Liver (tissue), 8 donors: ENCODE measurements at regions not wholly inside any gene's neighbourhood (a gene's known extent, or its start where the extent isn't known, plus 50 kb on each side); places are given as distances from the start of the nearest gene placed in this dataset.
"Not testable (repeated sequence)": the region's sequence is repeated elsewhere in the genome, so short reads cannot be mapped to it uniquely, and the experiment has no call there.

Experiments used
- DNase-seq: peaks from one replicate; pipeline ENCODE4 v3.0.0-alpha.2; 2017; ENCODE audit warnings: low spot score
- H3K27ac ChIP-seq, 2 donors: one replicate each; pipeline ENCODE4 v1.7.0; 2013; ENCODE audit warnings: inconsistent platforms in 2 of 2, low read length in 2 of 2, control low read depth in 1 of 2, low read depth in 1 of 2, mild to moderate bottlenecking in 1 of 2
- H3K27me3 ChIP-seq, 4 donors: one replicate each; pipeline versions ENCODE4 v1.6.1 to v1.7.0; 2013; ENCODE audit warnings: low read length in 3 of 4, inconsistent platforms in 1 of 4, mild to moderate bottlenecking in 1 of 4, moderate library complexity in 1 of 4; ENCODE audit not compliant: control insufficient read depth in 4 of 4, insufficient read depth in 4 of 4
- H3K36me3 ChIP-seq, 4 donors: one replicate each; pipeline versions ENCODE4 v1.6.1 to v1.7.0; 2013; ENCODE audit warnings: low read length in 3 of 4, mild to moderate bottlenecking in 3 of 4, low read depth in 1 of 4, moderate library complexity in 1 of 4; ENCODE audit not compliant: control insufficient read depth in 4 of 4, insufficient read depth in 3 of 4
- H3K4me1 ChIP-seq, 4 donors: one replicate each; pipeline versions ENCODE4 v1.6.1 to v1.7.0; 2013; ENCODE audit warnings: low read length in 3 of 4, mild to moderate bottlenecking in 3 of 4, moderate library complexity in 1 of 4; ENCODE audit not compliant: control insufficient read depth in 4 of 4, insufficient read depth in 4 of 4
- H3K4me3 ChIP-seq, 3 donors: one replicate each; pipeline versions ENCODE4 v1.6.1 to v1.7.0; 2013; ENCODE audit warnings: low read length in 3 of 3, control low read depth in 1 of 3, low read depth in 1 of 3, mild to moderate bottlenecking in 1 of 3
- H3K9ac ChIP-seq, 2 donors: one replicate each; pipeline ENCODE4 v1.7.0; 2013; ENCODE audit warnings: low read length in 2 of 2, mild to moderate bottlenecking in 2 of 2, moderate library complexity in 2 of 2, control low read depth in 1 of 2, low read depth in 1 of 2
- H3K9me3 ChIP-seq, 4 donors: one replicate each; pipeline versions ENCODE4 v1.6.1 to v1.7.0; 2013; ENCODE audit warnings: low read length in 3 of 4; ENCODE audit not compliant: control insufficient read depth in 4 of 4
- EGR1 ChIP-seq, 2 donors: IDR thresholded peaks; 2 replicates each; pipeline ENCODE4 v1.6.1; 2016 to 2018; ENCODE audit warnings: antibody characterized with exemption in 2 of 2, low read depth in 2 of 2
- FOXA2 ChIP-seq: IDR thresholded peaks from 2 replicates; pipeline ENCODE4 v1.6.1; 2016; ENCODE audit warnings: antibody characterized with exemption
- GABPA ChIP-seq, 2 donors: IDR thresholded peaks in 1 of 2; conservative IDR thresholded peaks in 1 of 2; 2 replicates each; pipeline ENCODE4 v1.6.1; 2016; ENCODE audit warnings: antibody characterized with exemption in 2 of 2, mild to moderate bottlenecking in 1 of 2, moderate library complexity in 1 of 2
- HNF4A ChIP-seq, 2 donors: conservative IDR thresholded peaks; 2 replicates each; pipeline ENCODE4 v1.6.1; 2016; ENCODE audit warnings: antibody characterized with exemption in 2 of 2, mild to moderate bottlenecking in 2 of 2
- HNF4G ChIP-seq: IDR thresholded peaks from 2 replicates; pipeline ENCODE4 v1.6.1; 2016; ENCODE audit warnings: antibody characterized with exemption
- JUND ChIP-seq, 2 donors: IDR thresholded peaks; 2 replicates each; pipeline ENCODE4 v1.6.1; 2016; ENCODE audit warnings: antibody characterized with exemption in 2 of 2
- RXRA ChIP-seq, 2 donors: IDR thresholded peaks; 2 replicates each; pipeline ENCODE4 v1.6.1; 2017 to 2018; ENCODE audit warnings: antibody characterized with exemption in 2 of 2, mild to moderate bottlenecking in 1 of 2
- SP1 ChIP-seq: IDR thresholded peaks from 2 replicates; pipeline ENCODE4 v1.6.1; 2018; ENCODE audit warnings: antibody characterized with exemption, mild to moderate bottlenecking
- TAF1 ChIP-seq: conservative IDR thresholded peaks from 2 replicates; pipeline ENCODE4 v1.6.1; 2016; ENCODE audit warnings: antibody characterized with exemption, mild to moderate bottlenecking
- YY1 ChIP-seq: IDR thresholded peaks from 2 replicates; pipeline ENCODE4 v1.6.1; 2016; ENCODE audit warnings: antibody characterized with exemption, mild to moderate bottlenecking
- WGBS: extraction: QIAGEN DNeasy Blood & Tissue Kit; methylation state at CpG from one replicate; pipeline ENCODE4 v1.1.7; 2013; 5-methylcytosine and 5-hydroxymethylcytosine counted together
- TF ChIP-seq, protein P1 (sequence below): IDR thresholded peaks from 2 replicates; pipeline ENCODE4 v1.6.1; 2016; ENCODE audit warnings: antibody characterized with exemption, mild to moderate bottlenecking
- TF ChIP-seq, protein P2 (sequence below): IDR thresholded peaks from 2 replicates; pipeline ENCODE4 v1.6.1; 2016; ENCODE audit warnings: antibody characterized with exemption
- TF ChIP-seq, protein P3 (sequence below): IDR thresholded peaks from 2 replicates; pipeline ENCODE4 v1.6.1; 2016; ENCODE audit warnings: antibody characterized with exemption
- TF ChIP-seq, protein P4 (sequence below): fragments of 150-350 bp; IDR thresholded peaks from 2 replicates; pipeline ENCODE4 v1.5.1; 2017; ENCODE audit warnings: improper control_type of control experiment, low read depth, low read length; ENCODE audit not compliant: missing input control
- TF ChIP-seq, protein P5 (sequence below): IDR thresholded peaks from 2 replicates; pipeline ENCODE4 v1.6.1; 2016; ENCODE audit warnings: antibody characterized with exemption
- donor health status: healthy.
- donor health status: healthy.
- donor health status: healthy.
- donor health status: healthy.
- donor health status: healthy.

DNA sequence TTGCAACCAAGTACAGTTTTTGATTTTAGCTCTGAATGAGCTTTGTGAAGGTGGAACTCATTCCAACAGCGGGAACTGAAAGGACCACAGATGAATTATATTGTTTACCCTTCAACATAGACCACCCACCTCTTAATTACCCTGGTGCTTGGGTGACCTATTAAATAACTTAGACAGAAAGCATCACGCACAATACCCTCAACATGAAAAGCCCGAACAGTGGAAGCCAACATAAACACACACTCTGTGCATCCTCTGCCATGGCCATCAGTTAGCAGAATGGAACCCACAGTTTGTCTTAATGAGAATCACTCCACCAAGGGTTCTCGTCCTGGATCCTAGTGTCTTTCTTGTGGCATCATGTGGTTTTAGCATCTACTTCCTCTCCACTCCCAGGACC is 60.5 kb downstream of the FOXF2 start (continued):
- TF ChIP-seq, protein P1, sequence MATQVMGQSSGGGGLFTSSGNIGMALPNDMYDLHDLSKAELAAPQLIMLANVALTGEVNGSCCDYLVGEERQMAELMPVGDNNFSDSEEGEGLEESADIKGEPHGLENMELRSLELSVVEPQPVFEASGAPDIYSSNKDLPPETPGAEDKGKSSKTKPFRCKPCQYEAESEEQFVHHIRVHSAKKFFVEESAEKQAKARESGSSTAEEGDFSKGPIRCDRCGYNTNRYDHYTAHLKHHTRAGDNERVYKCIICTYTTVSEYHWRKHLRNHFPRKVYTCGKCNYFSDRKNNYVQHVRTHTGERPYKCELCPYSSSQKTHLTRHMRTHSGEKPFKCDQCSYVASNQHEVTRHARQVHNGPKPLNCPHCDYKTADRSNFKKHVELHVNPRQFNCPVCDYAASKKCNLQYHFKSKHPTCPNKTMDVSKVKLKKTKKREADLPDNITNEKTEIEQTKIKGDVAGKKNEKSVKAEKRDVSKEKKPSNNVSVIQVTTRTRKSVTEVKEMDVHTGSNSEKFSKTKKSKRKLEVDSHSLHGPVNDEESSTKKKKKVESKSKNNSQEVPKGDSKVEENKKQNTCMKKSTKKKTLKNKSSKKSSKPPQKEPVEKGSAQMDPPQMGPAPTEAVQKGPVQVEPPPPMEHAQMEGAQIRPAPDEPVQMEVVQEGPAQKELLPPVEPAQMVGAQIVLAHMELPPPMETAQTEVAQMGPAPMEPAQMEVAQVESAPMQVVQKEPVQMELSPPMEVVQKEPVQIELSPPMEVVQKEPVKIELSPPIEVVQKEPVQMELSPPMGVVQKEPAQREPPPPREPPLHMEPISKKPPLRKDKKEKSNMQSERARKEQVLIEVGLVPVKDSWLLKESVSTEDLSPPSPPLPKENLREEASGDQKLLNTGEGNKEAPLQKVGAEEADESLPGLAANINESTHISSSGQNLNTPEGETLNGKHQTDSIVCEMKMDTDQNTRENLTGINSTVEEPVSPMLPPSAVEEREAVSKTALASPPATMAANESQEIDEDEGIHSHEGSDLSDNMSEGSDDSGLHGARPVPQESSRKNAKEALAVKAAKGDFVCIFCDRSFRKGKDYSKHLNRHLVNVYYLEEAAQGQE, result no peak
- no peak for TF ChIP-seq FOXA2
- no peak for TF ChIP-seq TAF1
- TF ChIP-seq, protein P2, sequence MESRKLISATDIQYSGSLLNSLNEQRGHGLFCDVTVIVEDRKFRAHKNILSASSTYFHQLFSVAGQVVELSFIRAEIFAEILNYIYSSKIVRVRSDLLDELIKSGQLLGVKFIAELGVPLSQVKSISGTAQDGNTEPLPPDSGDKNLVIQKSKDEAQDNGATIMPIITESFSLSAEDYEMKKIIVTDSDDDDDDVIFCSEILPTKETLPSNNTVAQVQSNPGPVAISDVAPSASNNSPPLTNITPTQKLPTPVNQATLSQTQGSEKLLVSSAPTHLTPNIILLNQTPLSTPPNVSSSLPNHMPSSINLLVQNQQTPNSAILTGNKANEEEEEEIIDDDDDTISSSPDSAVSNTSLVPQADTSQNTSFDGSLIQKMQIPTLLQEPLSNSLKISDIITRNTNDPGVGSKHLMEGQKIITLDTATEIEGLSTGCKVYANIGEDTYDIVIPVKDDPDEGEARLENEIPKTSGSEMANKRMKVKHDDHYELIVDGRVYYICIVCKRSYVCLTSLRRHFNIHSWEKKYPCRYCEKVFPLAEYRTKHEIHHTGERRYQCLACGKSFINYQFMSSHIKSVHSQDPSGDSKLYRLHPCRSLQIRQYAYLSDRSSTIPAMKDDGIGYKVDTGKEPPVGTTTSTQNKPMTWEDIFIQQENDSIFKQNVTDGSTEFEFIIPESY, result no peak
- TF ChIP-seq SP1, result no peak
- TF ChIP-seq HNF4G, result no peak

DNA sequence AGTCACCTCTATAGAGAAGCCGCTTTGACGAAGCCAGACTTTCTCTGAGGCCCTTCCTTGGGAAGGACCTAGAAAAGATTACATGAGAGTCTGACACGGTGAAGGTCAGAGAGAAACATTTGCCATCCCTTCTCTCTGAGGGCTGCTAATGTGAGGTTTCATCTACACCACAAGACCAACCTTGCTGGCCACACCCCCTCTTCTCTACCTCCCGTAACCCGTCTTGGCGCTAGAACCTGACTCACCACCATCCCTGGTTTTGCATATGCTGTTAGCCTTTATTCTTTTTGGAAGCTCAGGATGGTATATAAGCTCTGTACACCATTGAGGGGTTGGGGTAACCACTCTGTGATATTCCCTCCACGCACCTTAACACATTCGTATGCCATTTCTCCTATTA is 63.6 kb downstream of the FOXF2 start:
- TF ChIP-seq HNF4G, result no peak
- TF ChIP-seq, protein P3, sequence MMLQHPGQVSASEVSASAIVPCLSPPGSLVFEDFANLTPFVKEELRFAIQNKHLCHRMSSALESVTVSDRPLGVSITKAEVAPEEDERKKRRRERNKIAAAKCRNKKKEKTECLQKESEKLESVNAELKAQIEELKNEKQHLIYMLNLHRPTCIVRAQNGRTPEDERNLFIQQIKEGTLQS, result no peak
- no peak for TF ChIP-seq RXRA (IDR thresholded peaks at IDR 0.05)
- TF ChIP-seq, protein P4, sequence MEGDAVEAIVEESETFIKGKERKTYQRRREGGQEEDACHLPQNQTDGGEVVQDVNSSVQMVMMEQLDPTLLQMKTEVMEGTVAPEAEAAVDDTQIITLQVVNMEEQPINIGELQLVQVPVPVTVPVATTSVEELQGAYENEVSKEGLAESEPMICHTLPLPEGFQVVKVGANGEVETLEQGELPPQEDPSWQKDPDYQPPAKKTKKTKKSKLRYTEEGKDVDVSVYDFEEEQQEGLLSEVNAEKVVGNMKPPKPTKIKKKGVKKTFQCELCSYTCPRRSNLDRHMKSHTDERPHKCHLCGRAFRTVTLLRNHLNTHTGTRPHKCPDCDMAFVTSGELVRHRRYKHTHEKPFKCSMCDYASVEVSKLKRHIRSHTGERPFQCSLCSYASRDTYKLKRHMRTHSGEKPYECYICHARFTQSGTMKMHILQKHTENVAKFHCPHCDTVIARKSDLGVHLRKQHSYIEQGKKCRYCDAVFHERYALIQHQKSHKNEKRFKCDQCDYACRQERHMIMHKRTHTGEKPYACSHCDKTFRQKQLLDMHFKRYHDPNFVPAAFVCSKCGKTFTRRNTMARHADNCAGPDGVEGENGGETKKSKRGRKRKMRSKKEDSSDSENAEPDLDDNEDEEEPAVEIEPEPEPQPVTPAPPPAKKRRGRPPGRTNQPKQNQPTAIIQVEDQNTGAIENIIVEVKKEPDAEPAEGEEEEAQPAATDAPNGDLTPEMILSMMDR, result no peak
- TF ChIP-seq, protein P1, result no peak
- TF ChIP-seq JUND (IDR thresholded peaks at IDR 0.05), result no peak
- no peak for TF ChIP-seq HNF4A (conservative IDR thresholded peaks at IDR 0.05)
- TF ChIP-seq, protein P2, result no peak
- TF ChIP-seq, protein P5, sequence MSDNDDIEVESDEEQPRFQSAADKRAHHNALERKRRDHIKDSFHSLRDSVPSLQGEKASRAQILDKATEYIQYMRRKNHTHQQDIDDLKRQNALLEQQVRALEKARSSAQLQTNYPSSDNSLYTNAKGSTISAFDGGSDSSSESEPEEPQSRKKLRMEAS, result no peak
- no peak for TF ChIP-seq EGR1 (IDR thresholded peaks at IDR 0.05; ENCODE audit: low read depth in 2 of 2)
- no peak for TF ChIP-seq YY1
- no peak for TF ChIP-seq FOXA2
- TF ChIP-seq GABPA (IDR thresholded peaks at IDR 0.05 in 1 of 2, conservative IDR thresholded peaks at IDR 0.05 in 1 of 2), result no peak
- no peak for TF ChIP-seq SP1
- H3K27ac ChIP-seq, result no peak overlapping the region
- H3K9me3 ChIP-seq, result peaks cover 5 to 18% (median 6%) of the 10 kb centered on the region in 4 donors
- H3K27me3 ChIP-seq, result peaks cover 0 to 4% (median 0%) of the 10 kb centered on the region in 4 donors
- no peaks in the 10 kb centered on the region for H3K4me1 ChIP-seq
- H3K9ac ChIP-seq, result no peak overlapping the region
- no peaks in the 10 kb centered on the region for H3K36me3 ChIP-seq
- no peak for DNase-seq
- no peak overlapping the region for H3K4me3 ChIP-seq
- 92% methylated on average over 8 of the region's 8 CpGs for WGBS

DNA sequence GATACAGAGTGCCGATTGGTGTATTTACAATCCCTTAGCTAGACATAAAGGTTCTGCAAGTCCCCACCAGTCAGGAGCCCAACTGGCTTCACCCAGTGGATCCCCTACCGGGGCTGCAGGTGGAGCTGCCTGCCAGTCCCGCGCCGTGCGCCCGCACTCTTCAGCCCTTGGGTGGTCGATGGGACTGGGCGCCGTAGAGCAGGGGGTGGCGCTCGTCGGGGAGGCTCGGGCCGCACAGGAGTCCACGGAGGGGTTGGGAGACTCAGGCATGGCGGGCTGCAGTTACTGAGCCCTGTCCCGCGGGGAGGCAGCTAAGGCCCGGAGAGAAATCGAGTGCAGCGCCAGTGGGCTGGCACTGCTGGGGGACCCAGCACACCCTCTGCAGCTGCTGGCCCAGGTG is 67.4 kb downstream of the FOXF2 start:
- 97% methylated on average over 22 of the region's 22 CpGs for WGBS
- not testable (repeated sequence) for H3K4me1 ChIP-seq, DNase-seq, H3K27ac ChIP-seq, H3K9ac ChIP-seq, H3K27me3 ChIP-seq, H3K9me3 ChIP-seq, H3K4me3 ChIP-seq, H3K36me3 ChIP-seq
